GM23338 (cell line): ENCODE measurements at regions not wholly inside any gene's neighbourhood (a gene's known extent, or its start where the extent isn't known, plus 50 kb on each side); places are given as distances from the start of the nearest gene placed in this dataset.

ENCODE experiments used
- ATAC-seq: fragments of 200-7000 bp; cut with Tn5 transposase; 3 replicates; pipeline ENCODE4 v1.9.1; 2020
- DNase-seq: peaks from one replicate; pipeline ENCODE4 v3.0.0-alpha.2; 2015; ENCODE audit warnings: low spot score
- H2AFZ ChIP-seq: fragments of 200-600 bp; sonication (generic); 2 replicates; pipeline ENCODE4 v1.8.0; 2016; ENCODE audit warnings: antibody characterized with exemption, mild to moderate bottlenecking, moderate library complexity
- H3F3A ChIP-seq: fragments of 200-600 bp; sonication (generic); replicated peaks from 2 replicates; pipeline ENCODE4 v1.8.0; 2017; ENCODE audit warnings: antibody characterized with exemption, mixed run types, low read depth
- H3K27ac ChIP-seq: fragments of 200-600 bp; sonication (generic); 2 replicates; pipeline ENCODE4 v1.6.1; 2016; ENCODE audit warnings: low read depth
- H3K27me3 ChIP-seq: fragments of 200-600 bp; sonication (generic); 2 replicates; pipeline ENCODE4 v1.8.0; 2016; ENCODE audit warnings: mild to moderate bottlenecking, mixed run types, moderate library complexity; ENCODE audit not compliant: insufficient read depth
- H3K36me3 ChIP-seq: fragments of 200-600 bp; sonication (generic); 2 replicates; pipeline ENCODE4 v1.8.0; 2016; ENCODE audit warnings: mild to moderate bottlenecking; ENCODE audit not compliant: insufficient read depth
- H3K4me1 ChIP-seq: fragments of 200-600 bp; sonication (generic); 2 replicates; pipeline ENCODE4 v1.8.0; 2016; ENCODE audit warnings: mild to moderate bottlenecking, moderate library complexity; ENCODE audit not compliant: insufficient read depth
- H3K4me2 ChIP-seq: fragments of 200-600 bp; sonication (generic); 2 replicates; pipeline ENCODE4 v1.7.1; 2017; ENCODE audit warnings: mixed run types
- H3K4me3 ChIP-seq: fragments of 200-600 bp; sonication (generic); 2 replicates; pipeline ENCODE4 v1.6.1; 2016; ENCODE audit warnings: mixed run types
- H3K79me2 ChIP-seq: fragments of 200-600 bp; sonication (generic); replicated peaks from 2 replicates; pipeline ENCODE4 v1.8.0; 2017; ENCODE audit warnings: mild to moderate bottlenecking; ENCODE audit not compliant: insufficient read depth
- H3K9me2 ChIP-seq: fragments of 200-600 bp; sonication (generic); 2 replicates; pipeline ENCODE4 v1.8.0; 2017; ENCODE audit not compliant: insufficient read depth
- H4K20me1 ChIP-seq: fragments of 200-600 bp; sonication (generic); replicated peaks from 2 replicates; pipeline ENCODE4 v1.8.0; 2017; ENCODE audit warnings: mild to moderate bottlenecking; ENCODE audit not compliant: insufficient read depth
- H3K27ac Mint-ChIP-seq: 2 replicates; pipeline ENCODE4 v1.8.0; 2020; ENCODE audit warnings: inconsistent platforms, mild to moderate bottlenecking, moderate library complexity, mixed read lengths
- H3K27me3 Mint-ChIP-seq: 3 replicates; pipeline ENCODE4 v1.8.0; 2022; ENCODE audit warnings: low read depth, mild to moderate bottlenecking, moderate library complexity, mixed read lengths, inconsistent platforms; ENCODE audit not compliant: insufficient read depth, poor library complexity
- H3K36me3 Mint-ChIP-seq: 3 replicates; pipeline ENCODE4 v1.8.0; 2021; ENCODE audit warnings: low read depth, mild to moderate bottlenecking, inconsistent platforms, moderate library complexity, mixed read lengths
- H3K4me1 Mint-ChIP-seq: 3 replicates; pipeline ENCODE4 v1.8.0; 2020; ENCODE audit warnings: mild to moderate bottlenecking, inconsistent platforms, mixed read lengths
- H3K4me3 Mint-ChIP-seq: 3 replicates; pipeline ENCODE4 v1.8.0; 2021; ENCODE audit warnings: moderate library complexity, mild to moderate bottlenecking, inconsistent platforms, mixed read lengths
- H3K9me3 Mint-ChIP-seq: 3 replicates; pipeline ENCODE4 v1.8.0; 2020; ENCODE audit warnings: moderate library complexity, mild to moderate bottlenecking, inconsistent platforms, mixed read lengths
- CREB1 ChIP-seq: fragments of 250-450 bp; sonication (Bioruptor Pico); IDR thresholded peaks from 2 replicates; pipeline ENCODE4 v1.5.0; 2020; ENCODE audit warnings: low read depth, mild to moderate bottlenecking, moderate library complexity
- CTCF ChIP-seq, 2 experiments: fragments of 200-600 bp in 1 of 2; sonication (generic) in 1 of 2; conservative IDR thresholded peaks; 2 replicates each; pipeline versions ENCODE4 v1.5.1 to v1.6.1; 2016 to 2017; ENCODE audit warnings: antibody characterized with exemption in 2 of 2, low read depth in 2 of 2, mild to moderate bottlenecking in 2 of 2, moderate library complexity in 1 of 2
- ETS1 ChIP-seq: IDR thresholded peaks from 2 replicates; pipeline ENCODE4 v1.6.1; 2016; ENCODE audit warnings: antibody characterized with exemption
- EZH2 ChIP-seq: fragments of 200-600 bp; sonication (generic); IDR thresholded peaks from one replicate; pipeline ENCODE4 v1.8.0; 2017; ENCODE audit warnings: antibody characterized with exemption, mild to moderate bottlenecking, low read depth; ENCODE audit not compliant: unreplicated experiment
- EZH2phosphoT487 ChIP-seq: fragments of 200-600 bp; sonication (generic); IDR thresholded peaks from one replicate; pipeline ENCODE4 v1.8.1; 2018; ENCODE audit warnings: antibody characterized with exemption; ENCODE audit not compliant: unreplicated experiment
- JUNB ChIP-seq: IDR thresholded peaks from one replicate; pipeline ENCODE4 v1.6.1; 2016; ENCODE audit warnings: antibody characterized with exemption; ENCODE audit not compliant: unreplicated experiment
- NANOG ChIP-seq: IDR thresholded peaks from 2 replicates; pipeline ENCODE4 v1.6.1; 2016; ENCODE audit warnings: antibody characterized with exemption, borderline replicate concordance
- POLR2AphosphoS5 ChIP-seq: IDR thresholded peaks from 2 replicates; pipeline ENCODE4 v1.6.1; 2016; ENCODE audit warnings: antibody characterized with exemption, low read depth
- REST ChIP-seq: IDR thresholded peaks from one replicate; pipeline ENCODE4 v1.6.1; 2018; ENCODE audit warnings: antibody characterized with exemption; ENCODE audit not compliant: unreplicated experiment
- STAT1 ChIP-seq: IDR thresholded peaks from one replicate; pipeline ENCODE4 v1.6.1; 2016; ENCODE audit warnings: antibody characterized with exemption; ENCODE audit not compliant: unreplicated experiment
- ZNF114 ChIP-seq: fragments of 250-450 bp; sonication (Bioruptor Pico); IDR thresholded peaks from 2 replicates; pipeline ENCODE4 v1.5.0; 2020; ENCODE audit warnings: mild to moderate bottlenecking, moderate library complexity
- ZNF331 ChIP-seq: fragments of 250-450 bp; sonication (Bioruptor Pico); IDR thresholded peaks from 2 replicates; pipeline ENCODE4 v1.5.0; 2020; ENCODE audit warnings: low read depth, mild to moderate bottlenecking, moderate library complexity
- ZNF462 ChIP-seq: fragments of 250-450 bp; sonication (Bioruptor Pico); IDR thresholded peaks from 2 replicates; pipeline ENCODE4 v1.5.0; 2020; ENCODE audit warnings: mild to moderate bottlenecking, moderate library complexity

- no peaks in the 10 kb centered on the region for H3K36me3 ChIP-seq
- H3K4me1 ChIP-seq = peaks cover 17% of the 10 kb centered on the region; the same call in 1 of the 2 replicates
- peaks cover 10% of the 10 kb centered on the region; the same call in 2 of the 3 replicates for H3K9me3 Mint-ChIP-seq
- no peak overlapping the region for H3K27ac Mint-ChIP-seq
- H3K4me1 Mint-ChIP-seq = peaks cover 22% of the 10 kb centered on the region
- H2AFZ ChIP-seq = no peak overlapping the region
- no peaks in the 10 kb centered on the region for H3F3A ChIP-seq
- ATAC-seq (no peak), DNase-seq (no peak)
- H3K27me3 Mint-ChIP-seq = peaks cover 35% of the 10 kb centered on the region
- H3K4me3 Mint-ChIP-seq = no peak overlapping the region
- no peak overlapping the region for H3K4me3 ChIP-seq
- no peak overlapping the region for H3K4me2 ChIP-seq
- no peaks in the 10 kb centered on the region; the same call in 2 of the 3 replicates for H3K36me3 Mint-ChIP-seq
- peaks cover 14% of the 10 kb centered on the region for H3K27me3 ChIP-seq
- TF ChIP-seq EZH2phosphoT487 (no peak), ZNF331 (CRISPR knock-in tag) (no peak), CTCF (conservative IDR thresholded peaks at IDR 0.05; ENCODE audit: low read depth in 2 of 2) (no peak), JUNB (no peak), EZH2 (no peak), POLR2AphosphoS5 (no peak), REST (no peak), STAT1 (no peak), ZNF462 (no peak), ZNF114 (CRISPR knock-in tag) (no peak), NANOG (no peak), CREB1 (CRISPR knock-in tag) (no peak), ETS1 (no peak)
- no peaks in the 10 kb centered on the region for H3K9me2 ChIP-seq
- no peaks in the 10 kb centered on the region for H3K79me2 ChIP-seq
- no peaks in the 10 kb centered on the region for H4K20me1 ChIP-seq
- no peak overlapping the region for H3K27ac ChIP-seq
Measured at GRCh38 chr5:15023266-15023665, 151.7 kb upstream of the ANKH start.
